GM21367 (cell line): ENCODE measurements at regions not wholly inside any gene's neighbourhood (a gene's known extent, or its start where the extent isn't known, plus 50 kb on each side); places are given as distances from the start of the nearest gene placed in this dataset.
"Not testable (repeated sequence)": the region's sequence is repeated elsewhere in the genome, so short reads cannot be mapped to it uniquely, and the experiment has no call there.

Experiments used
- ATAC-seq: cut with Tn5 transposase; IDR thresholded peaks from one replicate; pipeline ENCODE4 v1.9.1; 2021; ENCODE audit not compliant: unreplicated experiment

DNA sequence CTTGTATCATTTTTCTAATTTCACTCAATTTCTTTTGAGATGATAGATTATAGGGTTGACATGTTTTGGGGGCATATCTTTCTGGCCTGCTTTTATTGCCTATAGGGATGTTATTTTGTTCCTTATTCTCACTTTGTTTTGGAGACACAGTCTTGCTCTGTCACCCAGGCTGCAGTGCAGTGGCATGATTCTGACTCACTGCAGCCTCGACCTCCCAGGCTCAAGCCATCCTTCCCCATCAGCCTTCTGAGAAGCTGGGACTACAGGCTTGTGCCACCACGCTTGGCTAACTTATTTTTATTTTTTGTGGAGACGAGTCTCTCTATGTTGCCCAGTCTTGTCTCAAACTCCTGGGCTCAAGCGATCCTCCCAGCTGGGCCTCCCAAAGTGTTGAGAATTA lies 72.8 kb upstream of the FAN1 start:
- ATAC-seq: no peak

DNA sequence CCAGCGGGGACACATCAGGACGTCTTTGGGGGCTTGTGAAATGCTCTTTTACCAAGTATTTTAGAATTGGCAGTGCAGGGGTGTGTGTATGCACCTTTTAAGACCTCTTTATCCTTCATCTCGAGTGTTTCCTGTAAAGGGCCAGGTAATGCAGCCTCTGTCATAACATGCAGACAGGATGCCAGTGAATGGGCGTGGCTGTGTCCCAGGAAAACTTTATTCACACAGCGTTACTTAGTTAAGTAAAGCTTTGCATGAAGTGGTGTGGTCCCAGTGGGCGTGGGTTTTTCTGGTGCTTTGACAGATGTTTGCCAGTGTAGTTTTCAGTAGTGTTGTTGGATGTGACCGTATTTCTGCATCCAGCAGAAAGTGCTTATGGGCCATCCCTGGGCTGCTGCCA lies 70.3 kb upstream of the FAN1 start:
- ATAC-seq: not testable (repeated sequence)

DNA sequence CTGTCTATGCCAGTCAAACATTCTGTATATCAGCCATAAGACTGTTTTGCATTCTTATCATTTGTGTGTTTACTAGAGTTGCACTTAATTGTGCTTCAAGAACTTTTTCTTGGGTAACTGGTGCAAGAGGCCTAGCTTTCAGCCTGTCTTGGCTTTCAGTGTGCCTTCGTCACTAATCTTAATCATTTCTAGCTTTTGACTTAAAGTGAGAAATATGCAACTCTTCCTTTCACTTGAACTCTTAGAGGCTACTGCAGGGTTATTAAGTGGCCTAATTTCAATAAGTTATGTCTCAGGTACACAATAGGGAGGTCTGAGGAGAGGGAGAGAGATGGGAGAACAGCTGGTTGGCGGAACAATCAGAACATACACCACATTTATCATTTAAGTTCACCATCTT lies 62.1 kb upstream of the FAN1 start:
- not testable (repeated sequence) for ATAC-seq

DNA sequence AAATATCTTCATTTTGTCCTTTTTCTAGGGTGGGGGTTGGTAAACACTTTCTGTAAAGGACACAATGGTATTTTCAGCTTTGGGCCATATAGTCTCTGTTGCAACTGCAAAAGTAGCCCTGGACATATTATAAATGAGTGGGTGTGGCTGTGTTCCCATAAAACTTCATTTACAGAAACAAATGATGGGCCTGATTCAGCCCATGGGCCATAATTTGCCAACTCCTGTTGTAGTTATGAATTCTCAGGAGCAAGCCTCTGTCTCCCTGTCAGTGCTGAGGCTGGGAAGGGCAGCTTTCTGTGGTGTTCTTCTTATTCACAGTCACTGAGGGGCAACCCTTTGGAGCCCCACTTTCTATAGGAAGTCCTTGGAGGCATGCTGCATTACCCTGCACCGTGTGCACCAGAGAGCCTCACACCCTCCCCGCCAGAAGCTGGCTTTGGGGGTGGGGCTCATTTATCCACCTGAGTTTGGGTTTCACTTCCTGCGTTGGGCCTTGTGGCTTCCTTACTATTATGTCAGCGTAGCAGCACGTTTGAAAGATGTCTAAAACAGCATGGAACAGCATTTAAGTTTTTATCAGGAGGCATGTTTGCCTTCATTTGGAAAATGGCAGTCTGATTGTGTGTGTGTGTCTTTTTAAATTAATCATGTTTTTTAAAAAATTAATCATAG lies 60.8 kb upstream of the FAN1 start:
- ATAC-seq: peak; percentile 82

DNA sequence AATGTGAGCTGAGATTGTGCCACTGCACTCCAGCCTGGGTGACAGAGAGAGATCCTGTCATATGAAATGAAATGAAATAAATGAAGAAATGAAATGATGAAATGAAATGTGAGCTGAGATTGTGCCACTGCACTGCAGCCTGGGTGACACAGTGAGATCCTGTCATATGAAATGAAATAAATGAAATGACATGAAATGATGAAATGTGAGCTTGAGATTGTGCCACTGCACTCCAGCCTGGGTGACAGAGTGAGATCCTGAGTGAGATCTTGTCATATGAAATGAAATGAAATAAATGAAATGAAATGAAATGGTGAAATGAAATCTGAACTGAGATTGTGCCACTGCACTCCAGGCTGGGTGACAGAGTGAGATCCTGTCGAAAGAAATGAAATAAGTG lies 58.2 kb upstream of the FAN1 start:
- not testable (repeated sequence) for ATAC-seq
